ENCODE measurements at regions not wholly inside any gene's neighbourhood (a gene's known extent, or its start where the extent isn't known, plus 50 kb on each side); places are given as distances from the start of the nearest gene placed in this dataset.

GRCh38 chr4:145297556-145297955, 117.2 kb upstream of the OTUD4 start (continued):
- TF ChIP-seq CSRNP3 (CRISPR knock-in tag; IDR thresholded peaks at IDR 0.05) (no peak), ZC3H10 (CRISPR knock-in tag; IDR thresholded peaks at IDR 0.05) (no peak), ISL1 (CRISPR knock-in tag; IDR thresholded peaks at IDR 0.05) (no peak), CREB5 (CRISPR knock-in tag; IDR thresholded peaks at IDR 0.05; ENCODE audit: low read depth) (no peak), GLIS3 (CRISPR knock-in tag; IDR thresholded peaks at IDR 0.05) (no peak), ZNF565 (CRISPR knock-in tag; conservative IDR thresholded peaks at IDR 0.05; ENCODE audit: low read depth) (no peak), OSR1 (CRISPR knock-in tag; IDR thresholded peaks at IDR 0.05) (no peak), ARNTL (CRISPR knock-in tag; IDR thresholded peaks at IDR 0.05; ENCODE audit: borderline replicate concordance, low read depth) (no peak), PATZ1 (CRISPR knock-in tag; IDR thresholded peaks at IDR 0.05; ENCODE audit: borderline replicate concordance) (no peak), ESRRG (CRISPR knock-in tag; IDR thresholded peaks at IDR 0.05) (no peak), PPARA (CRISPR knock-in tag; IDR thresholded peaks at IDR 0.05; ENCODE audit: borderline replicate concordance) (no peak), SNAI2 (CRISPR knock-in tag; IDR thresholded peaks at IDR 0.05) (no peak)

GRCh38 chr4:145295547-145295946, 115.2 kb upstream of the OTUD4 start:
- ATAC-seq = no peak

GRCh38 chr4:145295122-145295521, 114.7 kb upstream of the OTUD4 start:
- no peak for ATAC-seq
- TF ChIP-seq ZNF8 (CRISPR knock-in tag; IDR thresholded peaks at IDR 0.05) = no peak
- TF ChIP-seq ZFP30 (CRISPR knock-in tag; IDR thresholded peaks at IDR 0.05) = no peak
- TF ChIP-seq ARNTL (CRISPR knock-in tag; IDR thresholded peaks at IDR 0.05; ENCODE audit: borderline replicate concordance, low read depth) = no peak
- no peak for TF ChIP-seq RARB (CRISPR knock-in tag; IDR thresholded peaks at IDR 0.05)
- no peak for TF ChIP-seq SNAI2 (CRISPR knock-in tag; IDR thresholded peaks at IDR 0.05)
- no peak for TF ChIP-seq PPARA (CRISPR knock-in tag; IDR thresholded peaks at IDR 0.05; ENCODE audit: borderline replicate concordance)
- no peak for TF ChIP-seq TOX (CRISPR knock-in tag; IDR thresholded peaks at IDR 0.05; ENCODE audit: borderline replicate concordance)
- no peak for TF ChIP-seq CSDC2 (CRISPR knock-in tag; IDR thresholded peaks at IDR 0.05)
- TF ChIP-seq GLIS3 (CRISPR knock-in tag; IDR thresholded peaks at IDR 0.05) = no peak
- no peak for TF ChIP-seq ZC3H10 (CRISPR knock-in tag; IDR thresholded peaks at IDR 0.05)
- TF ChIP-seq ZNF565 (CRISPR knock-in tag; conservative IDR thresholded peaks at IDR 0.05; ENCODE audit: low read depth) = no peak
- TF ChIP-seq CSRNP3 (CRISPR knock-in tag; IDR thresholded peaks at IDR 0.05) = no peak
- TF ChIP-seq TCF4 (CRISPR knock-in tag; IDR thresholded peaks at IDR 0.05; ENCODE audit: borderline replicate concordance) = no peak
- TF ChIP-seq OSR1 (CRISPR knock-in tag; IDR thresholded peaks at IDR 0.05) = no peak

More at GRCh38 chr4:145295547-145295946, 115.2 kb upstream of the OTUD4 start:
- no peak for TF ChIP-seq ZNF8 (CRISPR knock-in tag; IDR thresholded peaks at IDR 0.05)
- TF ChIP-seq POU6F1 (CRISPR knock-in tag; IDR thresholded peaks at IDR 0.05; ENCODE audit: borderline replicate concordance, low read depth) = no peak
- TF ChIP-seq BACH2 (CRISPR knock-in tag; IDR thresholded peaks at IDR 0.05; ENCODE audit: borderline replicate concordance) = no peak
- TF ChIP-seq PPARA (CRISPR knock-in tag; IDR thresholded peaks at IDR 0.05; ENCODE audit: borderline replicate concordance) = no peak
- TF ChIP-seq ZNF70 (CRISPR knock-in tag; IDR thresholded peaks at IDR 0.05) = no peak
- no peak for TF ChIP-seq CSDC2 (CRISPR knock-in tag; IDR thresholded peaks at IDR 0.05)
- TF ChIP-seq PATZ1 (CRISPR knock-in tag; IDR thresholded peaks at IDR 0.05; ENCODE audit: borderline replicate concordance) = no peak
- TF ChIP-seq TOX (CRISPR knock-in tag; IDR thresholded peaks at IDR 0.05; ENCODE audit: borderline replicate concordance) = no peak

All from SK-N-SH treated with all-trans-retinoic acid at 6 μM for 48 hours (cell line).